Sigmoid colon (tissue), 4 donors: ENCODE measurements at regions not wholly inside any gene's neighbourhood (a gene's known extent, or its start where the extent isn't known, plus 50 kb on each side); places are given as distances from the start of the nearest gene placed in this dataset.

Experiments used
- CTCF ChIP-seq, 4 experiments: fragments of 450-650 bp in 3 of 4; fragments of 200-600 bp in 1 of 4; IDR thresholded peaks; one replicate each; pipeline ENCODE4 v1.5.1; 2016 to 2019; ENCODE audit warnings: antibody characterized with exemption in 4 of 4, mild to moderate bottlenecking in 3 of 4, moderate library complexity in 2 of 4
- EP300 ChIP-seq, 4 donors: sonication (generic); formaldehyde crosslinking; IDR thresholded peaks; one replicate each; pipeline ENCODE4 v1.6.1; 2017; ENCODE audit warnings: antibody characterized with exemption in 4 of 4
- POLR2A ChIP-seq, 2 donors: fragments of 450-650 bp; IDR thresholded peaks; one replicate each; pipeline ENCODE4 v1.6.1; 2016; ENCODE audit warnings: antibody characterized with exemption in 2 of 2, mild to moderate bottlenecking in 2 of 2, moderate library complexity in 2 of 2
- POLR2AphosphoS5 ChIP-seq, 4 donors: sonication (generic); formaldehyde crosslinking; IDR thresholded peaks; one replicate each; pipeline ENCODE4 v1.6.1; 2017; ENCODE audit warnings: antibody characterized with exemption in 4 of 4

- no peak for TF ChIP-seq POLR2AphosphoS5 (IDR thresholded peaks at IDR 0.05)
- no peak for TF ChIP-seq CTCF (IDR thresholded peaks at IDR 0.05)
- TF ChIP-seq POLR2A (IDR thresholded peaks at IDR 0.05), result no peak
- no peak for TF ChIP-seq EP300 (IDR thresholded peaks at IDR 0.05)
Measured at GRCh38 chr18:44458777-44459176, 221.9 kb upstream of the SETBP1 start.
